HepG2 (cell line): ENCODE measurements at regions not wholly inside any gene's neighbourhood (a gene's known extent, or its start where the extent isn't known, plus 50 kb on each side); places are given as distances from the start of the nearest gene placed in this dataset.

ENCODE experiments used
- ATAC-seq: fragments of 200-7000 bp; cut with Tn5 transposase; 3 replicates; pipeline ENCODE4 v1.9.1; 2020; ENCODE audit warnings: mild to moderate bottlenecking, moderate library complexity
- BruUV-seq: library from RNA; stranded (reverse); fragments of 400-500 nt; replicated peaks from 2 replicates; lab custom pipeline; 2021; lab: Mats Ljungman, UMichigan
- CTCF ChIA-PET: fragments of 300-600 bp; formaldehyde crosslinking; extraction: SDS; loops from one replicate; lab custom pipeline; 2021; ENCODE audit warnings: low total read pairs, inconsistent platforms, low intra/inter-chr PET ratio; lab: Yijun Ruan, JAX
- POLR2A ChIA-PET: fragments of 350-600 bp; sonication (Branson Sonifier 250); formaldehyde crosslinking; loops from one replicate; lab custom pipeline; 2020; ENCODE audit warnings: antibody characterized with exemption, inconsistent platforms; lab: Yijun Ruan, JAX
- DNase-seq: peaks from one replicate; pipeline ENCODE4 v3.0.0-alpha.2; 2015; ENCODE audit warnings: low spot score
- FAIRE-seq: peaks from 3 replicates; lab custom pipeline; 2011; peaks lifted over from hg19 to GRCh38; lab: Jason Lieb, UNC
- H2AFZ ChIP-seq: one replicate; pipeline ENCODE4 v1.6.1; 2011; ENCODE audit warnings: low read length, inconsistent platforms
- H3K27ac ChIP-seq: fragments of 300-600 bp; 3 replicates; pipeline ENCODE4 v1.8.0; 2011; ENCODE audit warnings: mixed run types, mild to moderate bottlenecking, mixed read lengths, low read length, inconsistent platforms; ENCODE audit not compliant: insufficient read depth; ENCODE audit errors: extremely low read length
- H3K27me3 ChIP-seq, 2 experiments: fragments of 200-600 bp in 1 of 2; 2 replicates in 1 of 2; 3 replicates in 1 of 2; pipeline versions ENCODE4 v1.6.0 to v1.8.0; 2011; ENCODE audit warnings: low read length in 2 of 2, mild to moderate bottlenecking in 2 of 2, moderate library complexity in 2 of 2, inconsistent platforms in 1 of 2; ENCODE audit not compliant: insufficient read depth in 2 of 2, control insufficient read depth in 1 of 2
- H3K36me3 ChIP-seq, 2 experiments: fragments of 200-600 bp in 1 of 2; replicated peaks in 1 of 2; 2 replicates in 1 of 2; 3 replicates in 1 of 2; pipeline versions ENCODE4 v1.5.1 to v1.8.0; 2011; ENCODE audit warnings: low read length in 2 of 2, inconsistent platforms in 1 of 2; ENCODE audit not compliant: insufficient read depth in 2 of 2, control insufficient read depth in 1 of 2
- H3K4me1 ChIP-seq: 2 replicates; pipeline ENCODE4 v1.5.1; 2012; ENCODE audit warnings: low read length, inconsistent platforms; ENCODE audit not compliant: insufficient read depth
- H3K4me2 ChIP-seq: 2 replicates; pipeline ENCODE4 v1.6.0; 2011; ENCODE audit warnings: low read depth, low read length, inconsistent platforms
- H3K4me3 ChIP-seq, 3 experiments: fragments of 200-600 bp in 1 of 3; sonication (generic), shearing (Covaris generic) in 1 of 3; replicated peaks in 1 of 3; 2 replicates each; pipeline ENCODE4 v1.5.1; 2011 to 2016; ENCODE audit warnings: low read length in 3 of 3, inconsistent platforms in 2 of 3, low read depth in 2 of 3, mild to moderate bottlenecking in 2 of 3, control low read depth in 1 of 3, mixed read lengths in 1 of 3; ENCODE audit not compliant: insufficient read depth in 1 of 3
- H3K79me2 ChIP-seq: one replicate; pipeline ENCODE4 v1.6.1; 2011; ENCODE audit warnings: low read length, inconsistent platforms; ENCODE audit not compliant: insufficient read depth
- H3K9ac ChIP-seq: 2 replicates; pipeline ENCODE4 v1.6.0; 2011; ENCODE audit warnings: mild to moderate bottlenecking, low read depth, low read length, inconsistent platforms; ENCODE audit not compliant: insufficient read depth
- H3K9me3 ChIP-seq: 2 replicates; pipeline ENCODE4 v1.5.1; 2012; ENCODE audit warnings: mild to moderate bottlenecking, low read length
- H4K20me1 ChIP-seq: 2 replicates; pipeline ENCODE4 v1.6.0; 2011; ENCODE audit warnings: inconsistent platforms, mild to moderate bottlenecking, low read length, moderate library complexity; ENCODE audit not compliant: insufficient read depth
- HIVEP1 ChIP-seq: sonication (generic); formaldehyde crosslinking; IDR thresholded peaks from 2 replicates; pipeline ENCODE4 v1.4.0; 2020; ENCODE audit warnings: mild to moderate bottlenecking, missing genetic modification reagents
- KAT7 ChIP-seq: IDR thresholded peaks from 2 replicates; pipeline ENCODE4 v1.6.1; 2018; ENCODE audit warnings: borderline replicate concordance, missing compliant biosample characterization
- KLF9 ChIP-seq: IDR thresholded peaks from 2 replicates; pipeline ENCODE4 v1.6.1; 2016; ENCODE audit warnings: low read depth
- NFE2L2 ChIP-seq: fragments of 150-350 bp; IDR thresholded peaks from 2 replicates; pipeline ENCODE4 v1.6.1; 2014; ENCODE audit warnings: low read length
- PPARG ChIP-seq: conservative IDR thresholded peaks from 2 replicates; pipeline ENCODE4 v1.6.1; 2016; ENCODE audit warnings: missing biosample characterization, missing genetic modification reagents
- SPEN ChIP-seq: sonication (generic); formaldehyde crosslinking; IDR thresholded peaks from 2 replicates; pipeline ENCODE4 v1.5.1; 2020; ENCODE audit warnings: low read depth, mild to moderate bottlenecking, missing genetic modification reagents
- TBX2 ChIP-seq: sonication (generic); formaldehyde crosslinking; IDR thresholded peaks from 2 replicates; pipeline ENCODE4 v1.5.0; 2020; ENCODE audit warnings: missing genetic modification reagents, mild to moderate bottlenecking, borderline replicate concordance
- ZBTB21 ChIP-seq: sonication (generic); formaldehyde crosslinking; IDR thresholded peaks from 2 replicates; pipeline ENCODE4 v1.4.0; 2020; ENCODE audit warnings: missing genetic modification reagents
- ZNF224 ChIP-seq: sonication (generic); formaldehyde crosslinking; IDR thresholded peaks from 2 replicates; pipeline ENCODE4 v1.5.0; 2020; ENCODE audit warnings: mild to moderate bottlenecking, missing genetic modification reagents
- ZNF660 ChIP-seq: sonication (generic); formaldehyde crosslinking; IDR thresholded peaks from 2 replicates; pipeline ENCODE4 v1.5.1; 2020; ENCODE audit warnings: mild to moderate bottlenecking, low read depth, missing genetic modification reagents, borderline replicate concordance
- ZSCAN20 ChIP-seq: sonication (generic); formaldehyde crosslinking; IDR thresholded peaks from 2 replicates; pipeline ENCODE4 v1.4.0; 2020; ENCODE audit warnings: missing genetic modification reagents, mild to moderate bottlenecking, borderline replicate concordance
- WGBS: methylation state at CpG from one replicate; pipeline ENCODE4 v1.1.6; 2017; ENCODE audit warnings: low lambda C conversion rate; 5-methylcytosine and 5-hydroxymethylcytosine counted together
- in situ Hi-C: cut with HindIII; loops from 2 replicates; pipeline ENCODE4 v1.10.0; 2017; ENCODE audit warnings: low pct_unique_long_range_greater_than_20kb; ENCODE audit not compliant: extremely low pct_ligation_motif_present
- intact Hi-C: fragments of 100-400 bp; cut with micrococcal nuclease; formaldehyde crosslinking; loops from one replicate; pipeline ENCODE4 v1.10.0; 2022; ENCODE audit not compliant: unreplicated experiment
- TF ChIP-seq, protein P1 (sequence below): sonication (generic); formaldehyde crosslinking; IDR thresholded peaks from 2 replicates; pipeline ENCODE4 v1.5.1; 2020; ENCODE audit warnings: missing genetic modification reagents, mild to moderate bottlenecking, borderline replicate concordance

DNA sequence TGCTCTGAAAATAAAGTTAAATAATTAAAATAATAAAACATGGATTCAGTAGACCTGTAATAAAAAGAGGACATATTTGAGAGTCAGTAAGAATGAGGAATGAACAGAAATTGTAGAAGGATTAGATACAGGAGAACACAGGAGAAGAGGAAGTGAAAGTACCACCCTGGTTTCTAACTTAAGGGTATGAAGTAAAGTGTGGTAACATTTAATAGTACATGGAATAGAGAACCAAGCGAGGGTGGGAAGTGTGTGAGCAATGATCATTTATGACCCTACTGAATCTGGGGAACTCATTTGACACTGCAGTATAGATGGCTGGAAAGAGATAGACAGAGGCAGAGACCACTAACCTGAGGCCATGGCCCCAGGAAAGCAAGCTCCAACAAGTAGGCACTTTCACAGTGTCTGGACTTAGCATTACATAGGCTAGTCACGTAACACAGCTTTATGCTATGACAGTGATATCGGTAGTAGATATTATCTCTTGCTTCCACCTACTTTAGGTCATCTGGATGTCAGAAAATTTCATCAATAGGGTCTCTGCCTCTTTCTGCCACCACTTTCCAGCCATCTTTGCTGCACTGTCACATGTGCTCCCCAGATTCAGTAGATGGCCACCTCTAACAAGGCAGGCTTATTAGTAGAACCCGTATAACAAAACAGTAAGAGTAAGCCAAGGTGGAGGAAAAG, 633.9 kb upstream of the MIR17HG start:
- Histone ChIP-seq H3K4me1 (no peaks in the 10 kb centered on the region), H3K4me2 (no peak overlapping the region), H3K79me2 (no peaks in the 10 kb centered on the region), H3K9ac (no peak overlapping the region), H3K27me3 (no peaks in the 10 kb centered on the region), H2AFZ (no peak overlapping the region), H3K36me3 (no peaks in the 10 kb centered on the region), H3K4me3 (no peak overlapping the region), H4K20me1 (no peaks in the 10 kb centered on the region), H3K27ac (no peak overlapping the region), H3K9me3 (peaks cover 4% of the 10 kb centered on the region; the same call in 1 of the 2 replicates)
- ATAC-seq (no peak), DNase-seq (no peak), FAIRE-seq (no peak)
- no TSS peak for BruUV-seq
- whole genome bisulfite sequencing = 5% methylated on average over 4 of the region's 4 CpGs
- CTCF ChIA-PET = no interaction called here
- in situ Hi-C loops = no loop called here
- TF ChIP-seq PPARG (CRISPR knock-in tag) (no peak), NFE2L2 (no peak), SPEN (CRISPR knock-in tag) (no peak), TBX2 (no peak), KAT7 (CRISPR knock-in tag) (no peak), ZNF224 (CRISPR knock-in tag) (no peak), ZNF660 (CRISPR knock-in tag) (no peak), HIVEP1 (CRISPR knock-in tag) (no peak), ZBTB21 (CRISPR knock-in tag) (no peak), ZSCAN20 (CRISPR knock-in tag) (no peak), KLF9 (CRISPR knock-in tag) (no peak)
- TF ChIP-seq, protein P1, sequence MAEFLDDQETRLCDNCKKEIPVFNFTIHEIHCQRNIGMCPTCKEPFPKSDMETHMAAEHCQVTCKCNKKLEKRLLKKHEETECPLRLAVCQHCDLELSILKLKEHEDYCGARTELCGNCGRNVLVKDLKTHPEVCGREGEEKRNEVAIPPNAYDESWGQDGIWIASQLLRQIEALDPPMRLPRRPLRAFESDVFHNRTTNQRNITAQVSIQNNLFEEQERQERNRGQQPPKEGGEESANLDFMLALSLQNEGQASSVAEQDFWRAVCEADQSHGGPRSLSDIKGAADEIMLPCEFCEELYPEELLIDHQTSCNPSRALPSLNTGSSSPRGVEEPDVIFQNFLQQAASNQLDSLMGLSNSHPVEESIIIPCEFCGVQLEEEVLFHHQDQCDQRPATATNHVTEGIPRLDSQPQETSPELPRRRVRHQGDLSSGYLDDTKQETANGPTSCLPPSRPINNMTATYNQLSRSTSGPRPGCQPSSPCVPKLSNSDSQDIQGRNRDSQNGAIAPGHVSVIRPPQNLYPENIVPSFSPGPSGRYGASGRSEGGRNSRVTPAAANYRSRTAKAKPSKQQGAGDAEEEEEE = no peak
- POLR2A ChIA-PET = no interaction called here
- intact Hi-C loops = no loop called here
